Epithelial cell of prostate (primary cell): ENCODE measurements at regions not wholly inside any gene's neighbourhood (a gene's known extent, or its start where the extent isn't known, plus 50 kb on each side); places are given as distances from the start of the nearest gene placed in this dataset.
"Not testable (repeated sequence)": the region's sequence is repeated elsewhere in the genome, so short reads cannot be mapped to it uniquely, and the experiment has no call there.

ENCODE experiments used
- DNase-seq: peaks from one replicate; pipeline ENCODE4 v3.0.0-alpha.2; 2011; ENCODE audit warnings: low read depth, low spot score
- H3K27ac ChIP-seq: fragments of 450-650 bp; 2 replicates; pipeline ENCODE4 v1.5.1; 2017; ENCODE audit warnings: mild to moderate bottlenecking

DNA sequence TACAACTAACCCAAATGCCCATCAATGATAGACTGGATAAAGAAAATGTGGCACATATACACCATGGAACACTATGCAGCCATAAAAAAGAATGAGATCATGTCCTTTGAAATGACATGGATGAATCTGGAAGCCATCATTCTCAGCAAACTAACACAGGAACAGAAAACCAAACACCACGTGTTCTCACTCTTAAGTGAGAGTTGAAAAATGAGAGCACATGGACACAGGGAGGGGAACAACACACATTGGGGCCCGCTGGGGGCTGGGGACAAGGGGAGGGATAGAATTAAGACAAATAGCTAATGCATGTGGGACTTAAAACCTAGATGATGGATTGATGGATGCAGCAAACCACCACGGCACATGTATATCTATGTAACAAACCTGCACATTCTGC lies 764.7 kb upstream of the STXBP6 start:
- H3K27ac ChIP-seq, DNase-seq: not testable (repeated sequence)

DNA sequence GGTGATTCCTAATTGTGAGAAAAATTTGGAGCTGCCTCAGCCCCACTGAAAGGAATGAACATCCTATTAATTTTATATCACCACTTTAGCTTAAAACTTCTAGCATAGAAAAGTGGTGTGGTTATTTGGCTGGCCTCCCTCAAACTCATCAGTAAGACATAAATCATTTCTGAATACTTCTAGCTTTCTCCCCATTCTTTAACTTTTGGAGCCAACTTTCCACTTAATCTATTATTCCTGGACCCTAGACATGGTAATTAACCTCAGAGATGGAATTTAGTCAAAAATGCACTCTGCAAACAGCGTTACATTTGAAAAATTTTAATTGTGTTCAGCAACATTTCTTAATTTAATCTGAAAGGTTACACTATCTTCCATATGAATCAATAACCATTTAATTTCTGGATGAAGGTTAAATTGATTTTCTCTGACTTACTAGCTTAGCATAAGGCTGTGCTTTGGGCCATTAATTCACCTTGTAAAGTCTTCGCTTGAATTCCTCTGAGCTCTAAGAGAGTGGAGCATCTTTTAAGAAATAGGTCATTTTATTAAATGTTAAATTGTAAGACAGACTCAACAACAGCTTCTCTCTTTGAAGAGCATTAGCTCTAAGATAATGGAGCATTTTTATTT lies 753.6 kb upstream of the STXBP6 start:
- H3K27ac ChIP-seq: no peak overlapping the region
- no peak for DNase-seq

DNA sequence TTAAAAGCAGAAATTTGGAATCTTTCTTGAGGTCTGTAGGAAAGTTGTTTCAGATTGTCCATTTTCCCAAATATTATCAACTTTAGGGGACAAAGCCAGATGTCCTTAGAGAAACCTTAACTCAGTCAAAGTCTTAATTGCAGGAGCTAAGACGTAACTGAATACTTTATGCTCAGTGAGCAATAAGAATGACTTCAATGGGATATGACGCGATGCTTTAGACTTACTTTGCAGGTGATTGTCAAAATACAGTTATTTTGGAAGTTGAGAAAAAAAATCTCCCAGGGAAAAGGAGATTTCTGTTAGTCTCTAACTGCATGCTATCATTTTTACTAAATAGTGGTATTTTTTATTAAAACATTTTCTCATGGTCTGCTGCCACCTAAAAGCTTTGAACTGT lies 750.9 kb upstream of the STXBP6 start:
- DNase-seq: no peak
- H3K27ac ChIP-seq: no peak overlapping the region

DNA sequence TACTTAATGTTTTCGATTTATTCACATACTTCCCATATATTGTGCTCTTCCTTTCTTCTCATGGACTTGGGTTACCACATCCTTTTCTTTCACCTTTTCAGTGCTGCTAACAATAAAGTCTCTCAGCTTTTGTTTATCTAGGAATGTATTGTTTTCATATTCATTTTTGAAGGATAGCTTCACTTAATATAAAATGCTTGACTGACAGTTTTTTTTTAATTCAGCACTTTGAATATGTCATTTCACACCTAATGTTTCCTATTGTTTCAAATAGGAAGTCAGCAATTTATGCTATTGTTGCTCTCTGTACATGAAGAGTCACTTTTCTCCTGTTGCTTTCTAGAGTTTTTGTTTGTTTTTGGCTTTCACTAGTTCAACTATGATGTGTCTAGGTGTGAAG lies 738.3 kb upstream of the STXBP6 start:
- H3K27ac ChIP-seq: no peak overlapping the region
- no peak for DNase-seq

DNA sequence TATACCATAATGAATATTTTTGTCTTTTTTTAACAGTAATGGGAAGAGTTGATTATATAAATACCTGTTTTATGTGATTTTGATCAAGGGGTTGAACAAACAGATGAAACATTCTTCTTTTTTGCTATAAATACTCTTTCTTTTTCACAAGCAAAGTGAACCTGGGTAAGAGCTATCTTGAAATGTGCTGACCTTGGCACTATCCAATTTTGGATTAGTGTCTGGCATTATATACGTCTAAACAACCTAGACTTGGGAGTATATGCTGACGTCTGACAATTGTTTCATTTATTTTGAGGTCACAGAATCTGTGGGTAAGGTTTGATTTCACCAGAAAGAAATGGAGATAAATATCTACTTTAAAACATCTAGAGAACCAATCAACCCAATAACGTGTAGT lies 716.0 kb upstream of the STXBP6 start:
- H3K27ac ChIP-seq: no peak overlapping the region
- DNase-seq: no peak

DNA sequence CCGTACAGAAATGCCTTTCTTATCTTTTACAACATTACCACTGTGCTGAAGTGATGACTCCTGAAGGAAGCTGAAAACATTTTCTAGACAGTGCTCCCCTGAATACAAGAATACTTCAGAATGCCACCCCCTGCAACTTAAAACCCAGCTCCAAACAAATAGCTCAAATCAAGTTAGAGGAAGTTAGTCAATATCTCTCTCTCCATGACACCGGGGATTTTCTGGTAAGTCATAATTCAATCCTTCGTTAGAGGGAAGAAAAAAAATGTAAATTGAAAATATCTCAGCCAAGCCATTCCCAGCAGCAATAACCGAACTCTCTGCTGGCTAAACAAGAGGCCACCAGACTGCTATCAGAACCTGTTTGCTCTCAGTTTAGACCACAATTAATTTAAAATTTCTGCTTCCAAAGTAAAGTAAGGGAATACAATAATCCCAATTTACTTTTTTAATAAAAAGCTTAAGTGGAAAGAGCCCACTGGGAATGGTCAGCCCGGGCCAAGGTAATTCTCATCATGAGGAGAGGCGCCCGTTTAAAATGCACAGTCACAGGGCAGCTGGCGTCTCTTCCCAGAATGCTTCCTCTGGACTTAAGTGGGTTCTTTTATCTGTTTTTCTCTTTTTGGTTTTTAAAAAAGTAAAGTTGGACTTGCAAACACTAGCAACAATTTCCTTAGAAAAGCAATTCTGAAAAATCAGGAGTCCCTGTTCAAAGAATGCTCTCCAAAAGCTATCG lies 710.1 kb upstream of the STXBP6 start:
- no peak overlapping the region for H3K27ac ChIP-seq
- no peak for DNase-seq

DNA sequence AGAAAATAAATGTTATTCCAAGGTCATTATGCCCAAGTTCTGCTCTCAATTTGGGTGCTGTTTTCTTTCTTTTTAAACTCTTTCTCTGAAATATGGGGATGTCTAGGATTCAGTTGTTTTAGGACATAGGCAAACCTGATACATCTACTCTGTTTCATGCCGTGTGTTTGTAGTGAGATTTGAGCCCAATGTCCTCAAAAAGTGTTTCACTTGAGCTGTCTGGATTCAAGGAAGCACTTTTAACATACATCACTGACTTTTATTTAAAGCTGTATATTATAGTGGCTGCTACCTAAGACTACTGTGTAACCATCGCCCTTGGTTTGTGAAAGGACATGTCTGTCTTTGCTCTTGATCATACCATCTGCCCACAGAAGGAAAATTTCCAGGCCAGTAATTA lies 709.3 kb upstream of the STXBP6 start:
- DNase-seq: no peak
- no peak overlapping the region for H3K27ac ChIP-seq

DNA sequence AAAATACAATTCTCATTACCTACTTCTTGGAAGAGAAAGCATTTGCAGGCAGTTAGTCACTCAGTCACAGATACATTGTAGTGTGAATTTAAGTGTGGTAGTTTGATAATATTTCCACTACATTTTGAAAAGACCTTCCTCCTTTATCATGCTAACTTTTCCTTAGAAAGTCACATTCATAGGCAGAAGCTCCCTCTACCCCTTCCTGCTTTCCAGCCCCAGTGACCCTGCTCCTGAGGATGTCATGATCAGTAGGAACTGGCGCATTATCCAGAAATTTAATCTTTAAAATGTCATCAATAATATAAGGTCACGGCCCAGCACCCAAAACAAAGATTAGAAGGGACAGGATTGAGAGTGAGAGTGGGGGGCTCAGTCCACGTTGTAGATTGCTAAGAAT lies 707.4 kb upstream of the STXBP6 start:
- H3K27ac ChIP-seq: no peak overlapping the region

DNA sequence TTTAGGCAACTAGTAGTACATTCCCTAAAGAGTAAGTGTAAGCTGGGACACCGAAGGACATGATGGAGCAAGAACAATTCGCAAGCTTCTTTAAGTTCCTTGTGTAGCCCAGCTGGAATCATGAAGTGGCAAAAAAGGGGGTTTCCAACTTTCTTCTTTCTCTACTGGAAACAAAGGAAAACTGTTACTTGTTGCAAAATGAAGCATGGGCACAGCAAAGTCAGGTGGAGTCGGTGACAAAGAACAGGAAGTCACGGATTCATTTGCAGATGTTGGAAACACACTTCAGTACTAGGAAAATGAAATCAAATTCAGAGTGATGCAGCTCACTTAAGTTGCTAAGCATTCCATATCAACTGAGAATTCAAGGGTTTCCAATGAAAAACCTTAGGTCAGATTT lies 706.9 kb upstream of the STXBP6 start:
- no peak for DNase-seq
- no peak overlapping the region for H3K27ac ChIP-seq

More for the DNA sequence above, 707.4 kb upstream of the STXBP6 start:
- no peak for DNase-seq

DNA sequence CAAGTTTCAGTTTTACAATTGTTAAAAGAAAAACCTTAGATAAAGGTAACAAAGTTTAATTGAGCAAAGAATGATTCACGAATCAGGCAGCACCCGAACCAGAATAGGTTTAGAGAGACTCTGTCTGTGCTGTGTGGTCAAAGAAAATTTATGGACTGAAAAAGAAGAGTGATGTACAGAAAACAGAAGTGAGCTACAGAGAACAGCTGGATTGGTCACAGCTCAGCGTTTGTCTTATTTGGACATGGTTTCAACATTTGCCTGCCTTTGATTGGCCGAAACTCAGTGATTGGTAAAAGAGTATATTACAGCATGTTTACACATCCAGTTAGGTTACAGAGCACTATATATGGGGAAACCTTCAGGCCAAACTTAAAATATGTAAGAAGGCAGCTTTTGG lies 703.2 kb upstream of the STXBP6 start:
- H3K27ac ChIP-seq: no peak overlapping the region
- no peak for DNase-seq

DNA sequence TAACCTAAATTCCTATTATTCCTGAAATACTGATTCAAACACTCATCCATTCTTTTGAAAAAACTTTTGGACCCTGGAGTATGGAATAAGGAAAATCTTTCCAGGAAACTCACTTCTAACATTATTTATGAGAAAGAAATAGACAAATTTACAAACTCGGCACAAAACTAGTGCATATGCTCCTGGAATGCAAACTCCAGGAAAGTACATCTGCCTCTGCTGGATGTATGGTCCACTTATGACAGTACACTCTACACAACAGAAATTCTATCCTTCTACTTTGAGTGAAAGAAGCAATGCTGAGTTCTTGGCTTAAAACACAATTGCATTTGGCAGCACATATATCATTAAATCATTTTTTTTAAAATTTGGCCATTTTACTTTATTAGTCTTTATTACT lies 700.5 kb upstream of the STXBP6 start:
- no peak for DNase-seq

More for the DNA sequence above, 700.5 kb upstream of the STXBP6 start:
- no peak overlapping the region for H3K27ac ChIP-seq
